K562 (cell line): ENCODE measurements at regions not wholly inside any gene's neighbourhood (a gene's known extent, or its start where the extent isn't known, plus 50 kb on each side); places are given as distances from the start of the nearest gene placed in this dataset.

Experiments
- ELF4 ChIP-seq: fragments of 450-650 bp; formaldehyde crosslinking; IDR thresholded peaks from 2 replicates; pipeline ENCODE4 v1.4.0; 2022; ENCODE audit warnings: missing genetic modification characterization
- FOS ChIP-seq: IDR thresholded peaks from 3 replicates; pipeline ENCODE4 v1.6.1; 2011; ENCODE audit not compliant: insufficient read length; ENCODE audit errors: extremely low read depth
- KLF16 ChIP-seq: IDR thresholded peaks from 2 replicates; pipeline ENCODE4 v1.6.1; 2016; ENCODE audit warnings: antibody characterized with exemption
- REST ChIP-seq, 2 experiments: fragments of 450-650 bp; formaldehyde crosslinking in 1 of 2; IDR thresholded peaks; 2 replicates each; pipeline versions ENCODE4 v1.4.0 to v1.6.1; 2014 to 2020; ENCODE audit warnings: mild to moderate bottlenecking in 2 of 2, borderline replicate concordance in 1 of 2, low read depth in 1 of 2
- SIN3B ChIP-seq: fragments of 450-650 bp; IDR thresholded peaks from 2 replicates; pipeline ENCODE4 v1.6.1; 2017; ENCODE audit warnings: low read depth, mild to moderate bottlenecking, moderate library complexity

- no peak for TF ChIP-seq KLF16
- TF ChIP-seq SIN3B, result no peak
- no peak for TF ChIP-seq REST (IDR thresholded peaks at IDR 0.05; ENCODE audit: borderline replicate concordance)
- no peak for TF ChIP-seq REST (CRISPR knock-in tag; IDR thresholded peaks at IDR 0.05; ENCODE audit: low read depth)
- no peak for TF ChIP-seq ELF4 (CRISPR knock-in tag)
- TF ChIP-seq FOS, result no peak
Observed at GRCh38 chr10:75302029-75302428, 66.3 kb upstream of the COMTD1 start.
